GM12878 (cell line): ENCODE measurements at regions not wholly inside any gene's neighbourhood (a gene's known extent, or its start where the extent isn't known, plus 50 kb on each side); places are given as distances from the start of the nearest gene placed in this dataset.

Source experiments
- ATAC-seq: fragments of 200-7000 bp; cut with Tn5 transposase; 3 replicates; pipeline ENCODE4 v1.9.1; 2020; ENCODE audit warnings: mild to moderate bottlenecking, moderate library complexity
- BruUV-seq: library from RNA; stranded (reverse); fragments of 400-500 nt; replicated peaks from 2 replicates; lab custom pipeline; 2021; lab: Mats Ljungman, UMichigan
- CTCF ChIA-PET: fragments of 300-600 bp; sonication (Branson Sonifier 250); formaldehyde crosslinking; extraction: SDS; loops from one replicate; lab custom pipeline; 2021; ENCODE audit warnings: inconsistent platforms; lab: Yijun Ruan, JAX
- POLR2A ChIA-PET: fragments of 350-600 bp; formaldehyde crosslinking; extraction: SDS; loops from one replicate; lab custom pipeline; 2021; ENCODE audit warnings: inconsistent platforms; lab: Charles Lee
- RAD21 ChIA-PET: fragments of 300-600 bp; sonication (Branson Sonifier 250); formaldehyde crosslinking; loops from one replicate; lab custom pipeline; 2023; ENCODE audit warnings: antibody characterized with exemption; ENCODE audit not compliant: unreplicated experiment; lab: Charles Lee
- SMC1A ChIA-PET: fragments of 300-600 bp; sonication (Branson Sonifier 250); formaldehyde crosslinking; loops from one replicate; lab custom pipeline; 2023; ENCODE audit not compliant: unreplicated experiment, uncharacterized antibody; lab: Charles Lee
- DNase-seq: peaks from one replicate; pipeline ENCODE4 v3.0.0-alpha.2; 2011; ENCODE audit warnings: low read depth, low spot score
- FAIRE-seq: peaks from 3 replicates; lab custom pipeline; 2011; peaks lifted over from hg19 to GRCh38; lab: Jason Lieb, UNC
- H2AFZ ChIP-seq: 2 replicates; pipeline ENCODE4 v1.6.0; 2011; ENCODE audit warnings: low read depth, low read length, control low read depth; ENCODE audit not compliant: control insufficient read depth
- H3K27ac ChIP-seq: 2 replicates; pipeline ENCODE4 v1.5.1; 2011; ENCODE audit warnings: control low read depth; ENCODE audit not compliant: control insufficient read depth, insufficient read depth
- H3K27me3 ChIP-seq, 2 experiments: replicated peaks in 1 of 2; 2 replicates each; pipeline versions ENCODE4 v1.6.0 to v1.6.1; 2011; ENCODE audit warnings: low read length in 1 of 2; ENCODE audit not compliant: control insufficient read depth in 2 of 2, insufficient read depth in 2 of 2
- H3K36me3 ChIP-seq, 2 experiments: 2 replicates each; pipeline ENCODE4 v1.5.1; 2011; ENCODE audit warnings: low read length in 1 of 2; ENCODE audit not compliant: control insufficient read depth in 2 of 2, insufficient read depth in 2 of 2
- H3K4me1 ChIP-seq: 2 replicates; pipeline ENCODE4 v1.6.1; 2011; ENCODE audit warnings: mild to moderate bottlenecking, low read length, moderate library complexity, mixed read lengths; ENCODE audit not compliant: control insufficient read depth, insufficient read depth
- H3K4me2 ChIP-seq: 2 replicates; pipeline ENCODE4 v1.6.0; 2011; ENCODE audit warnings: control low read depth; ENCODE audit not compliant: control insufficient read depth, insufficient read depth
- H3K4me3 ChIP-seq: fragments of 200-600 bp; sonication (generic); 2 replicates; pipeline ENCODE4 v1.5.1; 2016
- H3K79me2 ChIP-seq: 2 replicates; pipeline ENCODE4 v1.6.0; 2011; ENCODE audit warnings: low read length; ENCODE audit not compliant: control insufficient read depth, insufficient read depth
- H3K9ac ChIP-seq: 2 replicates; pipeline ENCODE4 v1.8.0; 2011; ENCODE audit warnings: low read length, control low read depth, mixed read lengths; ENCODE audit not compliant: control insufficient read depth, insufficient read depth
- H3K9me3 ChIP-seq: replicated peaks from 3 replicates; pipeline ENCODE4 v1.5.1; 2011; ENCODE audit warnings: mild to moderate bottlenecking, low read length; ENCODE audit not compliant: control insufficient read depth, insufficient read depth
- H4K20me1 ChIP-seq: 2 replicates; pipeline ENCODE4 v1.6.0; 2011; ENCODE audit not compliant: control insufficient read depth, insufficient read depth
- CREM ChIP-seq: IDR thresholded peaks from 2 replicates; pipeline ENCODE4 v1.6.1; 2014; ENCODE audit warnings: antibody characterized with exemption, low read depth
- DPF2 ChIP-seq: fragments of 450-650 bp; IDR thresholded peaks from 2 replicates; pipeline ENCODE4 v1.6.1; 2017; ENCODE audit warnings: mild to moderate bottlenecking
- EGR1 ChIP-seq, 2 experiments: IDR thresholded peaks; 1 replicate in 1 of 2; 2 replicates in 1 of 2; pipeline ENCODE4 v1.6.1; 2011 to 2012; ENCODE audit warnings: low read depth in 2 of 2, low read length in 2 of 2, borderline replicate concordance in 1 of 2, mild to moderate bottlenecking in 1 of 2, moderate library complexity in 1 of 2
- HDAC2 ChIP-seq: fragments of 200-600 bp; sonication (generic); IDR thresholded peaks from 2 replicates; pipeline ENCODE4 v1.6.1; 2017
- IKZF1 ChIP-seq: fragments of 450-650 bp; conservative IDR thresholded peaks from 2 replicates; pipeline ENCODE4 v1.6.1; 2017; ENCODE audit warnings: antibody characterized with exemption, mild to moderate bottlenecking
- LARP7 ChIP-seq: fragments of 450-650 bp; IDR thresholded peaks from 2 replicates; pipeline ENCODE4 v1.6.1; 2017; ENCODE audit warnings: mild to moderate bottlenecking
- MXI1 ChIP-seq: fragments of 150-350 bp; IDR thresholded peaks from 2 replicates; pipeline ENCODE4 v1.6.1; 2011; ENCODE audit warnings: low read depth, mild to moderate bottlenecking, inconsistent platforms, low read length, improper control_type of control experiment
- NRF1 ChIP-seq: conservative IDR thresholded peaks from 2 replicates; pipeline ENCODE4 v1.6.1; 2011; ENCODE audit warnings: mild to moderate bottlenecking, low read depth, low read length, improper control_type of control experiment
- RBBP5 ChIP-seq: fragments of 200-600 bp; sonication (generic); conservative IDR thresholded peaks from 2 replicates; pipeline ENCODE4 v1.6.1; 2016
- SIN3A ChIP-seq: IDR thresholded peaks from 2 replicates; pipeline ENCODE4 v1.6.1; 2012; ENCODE audit warnings: low read depth, low read length, improper control_type of control experiment
- SMAD1 ChIP-seq: fragments of 450-650 bp; IDR thresholded peaks from 2 replicates; pipeline ENCODE4 v1.6.1; 2018; ENCODE audit warnings: mild to moderate bottlenecking, low read depth; ENCODE audit not compliant: partially characterized antibody
- WGBS: methylation state at CpG from one replicate; pipeline ENCODE4 v1.1.6; 2016; ENCODE audit warnings: low lambda C conversion rate; ENCODE audit not compliant: insufficient replicate concordance, insufficient coverage; ENCODE audit errors: missing lambda C conversion rate; 5-methylcytosine and 5-hydroxymethylcytosine counted together
- in situ Hi-C: fragments of 300-500 bp; cut with MboI; formaldehyde crosslinking; loops from 9 replicates; pipeline ENCODE4 v1.14.3; 2018; ENCODE audit warnings: mixed read lengths
- intact Hi-C: fragments of 100-400 bp; cut with micrococcal nuclease; formaldehyde crosslinking; loops from one replicate; pipeline ENCODE4 v1.14.2; 2022; ENCODE audit not compliant: unreplicated experiment
- TF ChIP-seq, protein P1 (sequence below): IDR thresholded peaks from 2 replicates; pipeline ENCODE4 v1.6.1; 2012; ENCODE audit warnings: low read depth, low read length, improper control_type of control experiment
- TF ChIP-seq, protein P2 (sequence below): IDR thresholded peaks from 2 replicates; pipeline ENCODE4 v1.6.1; 2011; ENCODE audit warnings: mild to moderate bottlenecking, low read depth, low read length, moderate library complexity; ENCODE audit not compliant: insufficient replicate concordance
- TF ChIP-seq, protein P3 (sequence below): fragments of 450-650 bp; conservative IDR thresholded peaks from 2 replicates; pipeline ENCODE4 v1.6.1; 2017; ENCODE audit warnings: mild to moderate bottlenecking, moderate library complexity
- TF ChIP-seq, protein P4 (sequence below): fragments of 450-650 bp; IDR thresholded peaks from 2 replicates; pipeline ENCODE4 v1.6.1; 2016; ENCODE audit warnings: mild to moderate bottlenecking, moderate library complexity, borderline replicate concordance
- TF ChIP-seq, protein P5 (sequence below): IDR thresholded peaks from 2 replicates; pipeline ENCODE4 v1.6.1; 2011; ENCODE audit warnings: low read depth, mild to moderate bottlenecking, low read length, moderate library complexity, borderline replicate concordance; ENCODE audit errors: extremely low read depth

DNA sequence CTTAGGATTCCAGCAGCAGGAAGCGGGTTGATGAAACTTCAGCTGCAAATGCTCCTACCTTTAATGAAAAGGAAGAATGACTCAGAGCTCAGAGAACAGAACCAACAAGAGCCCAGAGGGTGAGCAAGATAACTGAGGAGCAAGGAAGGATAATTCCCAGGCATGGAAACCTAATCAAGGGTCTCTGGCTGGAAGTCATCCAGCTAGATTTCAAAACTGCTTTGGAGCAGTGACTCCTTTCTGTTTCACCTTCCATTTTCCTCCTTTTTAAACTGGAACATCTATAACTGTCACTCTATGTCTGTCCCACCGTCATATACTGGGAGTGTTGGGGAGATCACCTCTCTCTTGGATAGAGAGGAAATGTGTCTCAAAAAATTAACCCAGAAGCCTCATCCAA, 148.4 kb upstream of the RAB6C start:
- no peaks in the 10 kb centered on the region; the same call in 2 of the 3 replicates for H3K9me3 ChIP-seq
- no peaks in the 10 kb centered on the region for H3K27me3 ChIP-seq
- FAIRE-seq (no peak), ATAC-seq (no peak), DNase-seq (no peak)
- no peak overlapping the region for H2AFZ ChIP-seq
- no TSS peak for BruUV-seq
- ChIA-PET POLR2A (no interaction called here), RAD21 (no interaction called here), CTCF (no interaction called here), SMC1A (no interaction called here)
- no peaks in the 10 kb centered on the region for H3K4me1 ChIP-seq
- intact Hi-C loops (no loop called here), in situ Hi-C loops (no loop called here)
- H3K27ac ChIP-seq = no peak overlapping the region
- WGBS = 31% methylated on average over 2 of the region's 2 CpGs
- H3K36me3 ChIP-seq = no peaks in the 10 kb centered on the region
- no peak overlapping the region for H3K9ac ChIP-seq
- no peak overlapping the region for H3K4me2 ChIP-seq
- H3K79me2 ChIP-seq = no peaks in the 10 kb centered on the region
- H3K4me3 ChIP-seq = no peak overlapping the region
- H4K20me1 ChIP-seq = no peaks in the 10 kb centered on the region
- TF ChIP-seq, protein P1, sequence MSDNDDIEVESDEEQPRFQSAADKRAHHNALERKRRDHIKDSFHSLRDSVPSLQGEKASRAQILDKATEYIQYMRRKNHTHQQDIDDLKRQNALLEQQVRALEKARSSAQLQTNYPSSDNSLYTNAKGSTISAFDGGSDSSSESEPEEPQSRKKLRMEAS = no peak
- TF ChIP-seq SMAD1 (no peak), EGR1 (IDR thresholded peaks at IDR 0.05; ENCODE audit: borderline replicate concordance in 1 of 2, low read depth in 2 of 2, low read length in 2 of 2) (no peak), DPF2 (no peak), IKZF1 (no peak), NRF1 (no peak), CREM (no peak), SIN3A (no peak), HDAC2 (no peak), MXI1 (no peak), LARP7 (no peak), RBBP5 (no peak)
- TF ChIP-seq, protein P2, sequence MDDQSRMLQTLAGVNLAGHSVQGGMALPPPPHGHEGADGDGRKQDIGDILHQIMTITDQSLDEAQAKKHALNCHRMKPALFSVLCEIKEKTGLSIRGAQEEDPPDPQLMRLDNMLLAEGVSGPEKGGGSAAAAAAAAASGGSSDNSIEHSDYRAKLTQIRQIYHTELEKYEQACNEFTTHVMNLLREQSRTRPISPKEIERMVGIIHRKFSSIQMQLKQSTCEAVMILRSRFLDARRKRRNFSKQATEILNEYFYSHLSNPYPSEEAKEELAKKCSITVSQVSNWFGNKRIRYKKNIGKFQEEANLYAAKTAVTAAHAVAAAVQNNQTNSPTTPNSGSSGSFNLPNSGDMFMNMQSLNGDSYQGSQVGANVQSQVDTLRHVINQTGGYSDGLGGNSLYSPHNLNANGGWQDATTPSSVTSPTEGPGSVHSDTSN = no peak
- TF ChIP-seq, protein P3, sequence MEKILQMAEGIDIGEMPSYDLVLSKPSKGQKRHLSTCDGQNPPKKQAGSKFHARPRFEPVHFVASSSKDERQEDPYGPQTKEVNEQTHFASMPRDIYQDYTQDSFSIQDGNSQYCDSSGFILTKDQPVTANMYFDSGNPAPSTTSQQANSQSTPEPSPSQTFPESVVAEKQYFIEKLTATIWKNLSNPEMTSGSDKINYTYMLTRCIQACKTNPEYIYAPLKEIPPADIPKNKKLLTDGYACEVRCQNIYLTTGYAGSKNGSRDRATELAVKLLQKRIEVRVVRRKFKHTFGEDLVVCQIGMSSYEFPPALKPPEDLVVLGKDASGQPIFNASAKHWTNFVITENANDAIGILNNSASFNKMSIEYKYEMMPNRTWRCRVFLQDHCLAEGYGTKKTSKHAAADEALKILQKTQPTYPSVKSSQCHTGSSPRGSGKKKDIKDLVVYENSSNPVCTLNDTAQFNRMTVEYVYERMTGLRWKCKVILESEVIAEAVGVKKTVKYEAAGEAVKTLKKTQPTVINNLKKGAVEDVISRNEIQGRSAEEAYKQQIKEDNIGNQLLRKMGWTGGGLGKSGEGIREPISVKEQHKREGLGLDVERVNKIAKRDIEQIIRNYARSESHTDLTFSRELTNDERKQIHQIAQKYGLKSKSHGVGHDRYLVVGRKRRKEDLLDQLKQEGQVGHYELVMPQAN = no peak
- TF ChIP-seq, protein P4, sequence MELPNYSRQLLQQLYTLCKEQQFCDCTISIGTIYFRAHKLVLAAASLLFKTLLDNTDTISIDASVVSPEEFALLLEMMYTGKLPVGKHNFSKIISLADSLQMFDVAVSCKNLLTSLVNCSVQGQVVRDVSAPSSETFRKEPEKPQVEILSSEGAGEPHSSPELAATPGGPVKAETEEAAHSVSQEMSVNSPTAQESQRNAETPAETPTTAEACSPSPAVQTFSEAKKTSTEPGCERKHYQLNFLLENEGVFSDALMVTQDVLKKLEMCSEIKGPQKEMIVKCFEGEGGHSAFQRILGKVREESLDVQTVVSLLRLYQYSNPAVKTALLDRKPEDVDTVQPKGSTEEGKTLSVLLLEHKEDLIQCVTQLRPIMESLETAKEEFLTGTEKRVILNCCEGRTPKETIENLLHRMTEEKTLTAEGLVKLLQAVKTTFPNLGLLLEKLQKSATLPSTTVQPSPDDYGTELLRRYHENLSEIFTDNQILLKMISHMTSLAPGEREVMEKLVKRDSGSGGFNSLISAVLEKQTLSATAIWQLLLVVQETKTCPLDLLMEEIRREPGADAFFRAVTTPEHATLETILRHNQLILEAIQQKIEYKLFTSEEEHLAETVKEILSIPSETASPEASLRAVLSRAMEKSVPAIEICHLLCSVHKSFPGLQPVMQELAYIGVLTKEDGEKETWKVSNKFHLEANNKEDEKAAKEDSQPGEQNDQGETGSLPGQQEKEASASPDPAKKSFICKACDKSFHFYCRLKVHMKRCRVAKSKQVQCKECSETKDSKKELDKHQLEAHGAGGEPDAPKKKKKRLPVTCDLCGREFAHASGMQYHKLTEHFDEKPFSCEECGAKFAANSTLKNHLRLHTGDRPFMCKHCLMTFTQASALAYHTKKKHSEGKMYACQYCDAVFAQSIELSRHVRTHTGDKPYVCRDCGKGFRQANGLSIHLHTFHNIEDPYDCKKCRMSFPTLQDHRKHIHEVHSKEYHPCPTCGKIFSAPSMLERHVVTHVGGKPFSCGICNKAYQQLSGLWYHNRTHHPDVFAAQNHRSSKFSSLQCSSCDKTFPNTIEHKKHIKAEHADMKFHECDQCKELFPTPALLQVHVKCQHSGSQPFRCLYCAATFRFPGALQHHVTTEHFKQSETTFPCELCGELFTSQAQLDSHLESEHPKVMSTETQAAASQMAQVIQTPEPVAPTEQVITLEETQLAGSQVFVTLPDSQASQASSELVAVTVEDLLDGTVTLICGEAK = no peak
- TF ChIP-seq, protein P5, sequence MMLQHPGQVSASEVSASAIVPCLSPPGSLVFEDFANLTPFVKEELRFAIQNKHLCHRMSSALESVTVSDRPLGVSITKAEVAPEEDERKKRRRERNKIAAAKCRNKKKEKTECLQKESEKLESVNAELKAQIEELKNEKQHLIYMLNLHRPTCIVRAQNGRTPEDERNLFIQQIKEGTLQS = no peak
